ENCODE measurements at regions not wholly inside any gene's neighbourhood (a gene's known extent, or its start where the extent isn't known, plus 50 kb on each side); places are given as distances from the start of the nearest gene placed in this dataset.

- TF ChIP-seq, protein P1, sequence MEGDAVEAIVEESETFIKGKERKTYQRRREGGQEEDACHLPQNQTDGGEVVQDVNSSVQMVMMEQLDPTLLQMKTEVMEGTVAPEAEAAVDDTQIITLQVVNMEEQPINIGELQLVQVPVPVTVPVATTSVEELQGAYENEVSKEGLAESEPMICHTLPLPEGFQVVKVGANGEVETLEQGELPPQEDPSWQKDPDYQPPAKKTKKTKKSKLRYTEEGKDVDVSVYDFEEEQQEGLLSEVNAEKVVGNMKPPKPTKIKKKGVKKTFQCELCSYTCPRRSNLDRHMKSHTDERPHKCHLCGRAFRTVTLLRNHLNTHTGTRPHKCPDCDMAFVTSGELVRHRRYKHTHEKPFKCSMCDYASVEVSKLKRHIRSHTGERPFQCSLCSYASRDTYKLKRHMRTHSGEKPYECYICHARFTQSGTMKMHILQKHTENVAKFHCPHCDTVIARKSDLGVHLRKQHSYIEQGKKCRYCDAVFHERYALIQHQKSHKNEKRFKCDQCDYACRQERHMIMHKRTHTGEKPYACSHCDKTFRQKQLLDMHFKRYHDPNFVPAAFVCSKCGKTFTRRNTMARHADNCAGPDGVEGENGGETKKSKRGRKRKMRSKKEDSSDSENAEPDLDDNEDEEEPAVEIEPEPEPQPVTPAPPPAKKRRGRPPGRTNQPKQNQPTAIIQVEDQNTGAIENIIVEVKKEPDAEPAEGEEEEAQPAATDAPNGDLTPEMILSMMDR (IDR thresholded peaks at IDR 0.05; ENCODE audit: low read depth, low read length, missing control alignments): no peak
- no peak for DNase-seq (ENCODE audit: low read depth)
- H3K4me3 ChIP-seq (ENCODE audit: low read depth, low read length): no peak overlapping the region
Measured at GRCh38 chr7:79507131-79507530, 53.7 kb upstream of the MAGI2 start.

- DNase-seq (ENCODE audit: low read depth): no peak
- no peak overlapping the region for H3K4me3 ChIP-seq (ENCODE audit: low read depth, low read length)
- TF ChIP-seq, protein P1 (IDR thresholded peaks at IDR 0.05; ENCODE audit: low read depth, low read length, missing control alignments): no peak
Measured at GRCh38 chr7:79506481-79506880, 53.0 kb upstream of the MAGI2 start.

- H3K4me3 ChIP-seq (ENCODE audit: low read depth, low read length): no peak overlapping the region
- no peak for DNase-seq (ENCODE audit: low read depth)
- TF ChIP-seq, protein P1 (IDR thresholded peaks at IDR 0.05; ENCODE audit: low read depth, low read length, missing control alignments): no peak
Measured at GRCh38 chr7:79504607-79505389, 51.3 kb upstream of the MAGI2 start.
